ENCODE measurements at regions not wholly inside any gene's neighbourhood (a gene's known extent, or its start where the extent isn't known, plus 50 kb on each side); places are given as distances from the start of the nearest gene placed in this dataset.

DNA sequence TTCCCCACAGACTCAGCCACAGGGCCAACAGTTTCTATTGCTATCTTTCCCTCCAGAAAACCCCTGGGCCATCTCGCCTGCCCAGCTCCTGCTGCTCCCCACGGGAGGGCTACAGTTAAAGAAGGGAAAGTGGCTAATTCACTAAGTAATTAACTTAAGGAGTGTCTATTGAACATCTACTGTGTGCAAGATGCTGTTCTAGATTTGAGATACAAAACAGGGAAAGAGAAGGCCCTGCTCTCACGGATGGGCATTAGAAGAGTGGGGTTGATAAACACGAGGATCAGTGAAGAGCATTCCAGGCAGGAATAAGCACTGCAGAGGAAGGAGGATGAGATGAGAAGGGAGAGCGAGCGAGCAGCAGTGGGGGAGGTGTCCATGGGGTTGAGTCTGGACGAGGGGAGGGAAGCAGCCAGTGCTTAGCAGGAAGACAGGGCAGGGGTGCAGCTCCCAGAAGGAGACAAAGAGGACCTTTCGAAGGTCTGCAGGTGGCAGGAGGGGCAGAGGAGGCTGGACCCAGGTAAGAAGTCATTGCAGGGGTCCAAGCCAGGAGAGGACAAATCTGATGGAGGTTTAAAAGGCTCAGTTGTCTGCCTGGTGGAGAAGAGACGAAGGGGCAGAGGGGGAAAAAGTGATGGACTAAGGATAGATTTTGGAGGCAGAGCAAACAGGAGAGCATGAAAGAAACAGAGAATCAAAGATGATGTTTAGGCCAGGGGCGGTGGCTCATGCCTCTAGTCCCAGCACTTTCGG is 64.7 kb downstream of the KLF15 start:
- no peaks in the 10 kb centered on the region for H3K36me3 ChIP-seq
- TF ChIP-seq, protein P1, sequence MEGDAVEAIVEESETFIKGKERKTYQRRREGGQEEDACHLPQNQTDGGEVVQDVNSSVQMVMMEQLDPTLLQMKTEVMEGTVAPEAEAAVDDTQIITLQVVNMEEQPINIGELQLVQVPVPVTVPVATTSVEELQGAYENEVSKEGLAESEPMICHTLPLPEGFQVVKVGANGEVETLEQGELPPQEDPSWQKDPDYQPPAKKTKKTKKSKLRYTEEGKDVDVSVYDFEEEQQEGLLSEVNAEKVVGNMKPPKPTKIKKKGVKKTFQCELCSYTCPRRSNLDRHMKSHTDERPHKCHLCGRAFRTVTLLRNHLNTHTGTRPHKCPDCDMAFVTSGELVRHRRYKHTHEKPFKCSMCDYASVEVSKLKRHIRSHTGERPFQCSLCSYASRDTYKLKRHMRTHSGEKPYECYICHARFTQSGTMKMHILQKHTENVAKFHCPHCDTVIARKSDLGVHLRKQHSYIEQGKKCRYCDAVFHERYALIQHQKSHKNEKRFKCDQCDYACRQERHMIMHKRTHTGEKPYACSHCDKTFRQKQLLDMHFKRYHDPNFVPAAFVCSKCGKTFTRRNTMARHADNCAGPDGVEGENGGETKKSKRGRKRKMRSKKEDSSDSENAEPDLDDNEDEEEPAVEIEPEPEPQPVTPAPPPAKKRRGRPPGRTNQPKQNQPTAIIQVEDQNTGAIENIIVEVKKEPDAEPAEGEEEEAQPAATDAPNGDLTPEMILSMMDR (IDR thresholded peaks at IDR 0.05), result no peak
- H3K9me3 ChIP-seq, result no peaks in the 10 kb centered on the region
- no peak overlapping the region for H3K4me3 ChIP-seq
- no peak for DNase-seq
- intact Hi-C loops (cut with DNase I), result no loop called here
- peaks cover 15% of the 10 kb centered on the region for H3K27me3 ChIP-seq
- H3K27ac ChIP-seq, result no peak overlapping the region
- no peak overlapping the region for H3K9ac ChIP-seq (ENCODE audit: low read depth in 2 of 2, low read length in 2 of 2)
- H3K4me1 ChIP-seq, result peaks cover 5% of the 10 kb centered on the region

DNA sequence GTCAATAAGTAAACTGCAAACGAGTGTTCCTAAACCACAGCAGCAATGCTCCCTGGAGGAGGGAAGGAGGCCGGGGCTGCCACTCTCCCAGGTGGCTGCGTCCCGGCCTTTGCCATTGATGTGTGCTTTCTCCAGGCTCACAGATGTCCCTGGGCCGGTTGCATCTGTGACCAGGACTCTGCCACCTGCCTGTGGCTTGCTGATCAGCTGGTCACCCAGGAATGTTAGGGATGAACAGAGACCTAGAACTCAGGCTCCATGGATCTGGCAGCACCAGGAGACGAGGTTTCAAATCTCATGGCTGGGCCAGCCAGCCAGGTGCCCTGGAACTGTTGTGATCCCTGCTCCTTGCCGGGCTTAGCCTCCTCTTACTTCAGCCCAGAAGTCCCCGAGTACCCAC is 65.7 kb downstream of the KLF15 start:
- DNase-seq, result no peak
- Histone ChIP-seq H3K27ac (no peak overlapping the region), H3K4me3 (no peak overlapping the region), H3K27me3 (peaks cover 19% of the 10 kb centered on the region), H3K9ac (ENCODE audit: low read depth in 2 of 2, low read length in 2 of 2) (no peak overlapping the region), H3K36me3 (no peaks in the 10 kb centered on the region), H3K4me1 (peaks cover 5% of the 10 kb centered on the region), H3K9me3 (no peaks in the 10 kb centered on the region)
- intact Hi-C loops (cut with DNase I), result no loop called here
- TF ChIP-seq, protein P1 (IDR thresholded peaks at IDR 0.05), result no peak

DNA sequence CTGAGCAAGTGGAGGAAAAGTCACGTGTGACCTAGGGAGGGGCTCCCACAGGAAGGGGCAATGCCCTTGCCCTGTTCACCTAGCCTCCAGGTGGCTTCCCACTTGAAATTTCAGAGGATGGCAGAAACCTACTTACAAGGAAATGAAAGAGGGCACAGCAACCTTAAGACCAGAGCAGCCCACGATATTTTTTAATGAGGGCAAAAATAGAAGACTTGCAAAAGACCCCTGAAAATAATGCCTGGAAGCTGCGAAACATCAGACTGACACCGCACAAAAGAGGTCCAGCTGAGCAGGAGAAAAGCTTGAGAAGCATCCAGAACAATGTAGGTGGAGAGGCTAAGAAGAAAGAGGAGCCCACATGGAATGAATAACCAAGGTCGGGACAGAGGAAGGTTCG is 66.1 kb downstream of the KLF15 start:
- intact Hi-C loops (cut with DNase I), result no loop called here
- H3K4me3 ChIP-seq, result no peak overlapping the region
- peaks cover 5% of the 10 kb centered on the region for H3K4me1 ChIP-seq
- no peaks in the 10 kb centered on the region for H3K36me3 ChIP-seq
- DNase-seq, result no peak
- H3K9ac ChIP-seq (ENCODE audit: low read depth in 2 of 2, low read length in 2 of 2), result no peak overlapping the region
- H3K27ac ChIP-seq, result no peak overlapping the region
- peaks cover 19% of the 10 kb centered on the region for H3K27me3 ChIP-seq
- TF ChIP-seq, protein P1 (IDR thresholded peaks at IDR 0.05), result no peak
- no peaks in the 10 kb centered on the region for H3K9me3 ChIP-seq

DNA sequence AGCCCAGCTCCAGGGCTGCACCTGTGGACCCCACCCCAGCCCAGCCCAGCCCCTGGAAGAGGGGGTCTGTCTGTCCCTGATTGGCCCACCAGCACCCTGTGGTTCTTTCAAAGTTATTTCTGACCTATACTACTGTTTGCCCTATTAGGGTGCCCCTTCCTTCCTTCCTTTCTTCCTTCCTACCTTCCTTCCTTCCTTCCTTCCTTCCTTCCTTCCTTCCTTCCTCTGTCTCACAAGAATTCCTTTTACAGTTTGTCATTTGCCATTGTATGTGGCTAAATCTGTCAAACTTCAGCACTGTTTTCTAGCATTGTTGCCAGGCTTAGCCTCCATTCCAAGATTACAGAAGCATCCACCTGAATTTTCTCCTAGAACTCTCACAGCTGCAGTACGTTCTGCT is 66.9 kb downstream of the KLF15 start:
- Histone ChIP-seq H3K36me3 (no peaks in the 10 kb centered on the region), H3K4me1 (peaks cover 5% of the 10 kb centered on the region), H3K9me3 (no peaks in the 10 kb centered on the region), H3K4me3 (no peak overlapping the region), H3K27me3 (peaks cover 19% of the 10 kb centered on the region), H3K9ac (ENCODE audit: low read depth in 2 of 2, low read length in 2 of 2) (no peak overlapping the region), H3K27ac (no peak overlapping the region)
- DNase-seq, result no peak
- TF ChIP-seq, protein P1 (IDR thresholded peaks at IDR 0.05), result no peak
- intact Hi-C loops (cut with DNase I), result no loop called here

DNA sequence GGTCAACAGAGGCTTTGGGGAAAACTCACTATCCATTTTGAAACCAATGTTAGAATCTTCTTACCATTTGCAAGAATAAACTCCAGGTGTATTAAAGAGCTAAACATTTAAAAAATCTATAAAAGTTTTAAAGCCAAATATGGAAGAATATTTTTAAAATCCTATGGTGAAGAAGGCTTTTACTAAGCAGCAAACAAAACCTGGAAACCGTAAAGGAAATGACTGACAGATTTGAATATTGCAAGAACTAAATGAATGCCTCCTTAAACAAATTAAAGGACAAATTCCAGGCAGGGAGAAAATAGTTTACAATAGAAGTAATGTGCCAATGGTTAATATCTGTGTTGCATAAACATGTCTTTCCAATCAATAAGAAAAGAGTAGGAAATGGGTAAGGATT is 68.1 kb downstream of the KLF15 start:
- no peak for DNase-seq
- no peaks in the 10 kb centered on the region for H3K36me3 ChIP-seq
- H3K4me1 ChIP-seq, result peaks cover 5% of the 10 kb centered on the region
- intact Hi-C loops (cut with DNase I), result no loop called here
- TF ChIP-seq, protein P1 (IDR thresholded peaks at IDR 0.05), result no peak
- no peak overlapping the region for H3K4me3 ChIP-seq
- no peaks in the 10 kb centered on the region for H3K9me3 ChIP-seq
- H3K27ac ChIP-seq, result no peak overlapping the region
- no peak overlapping the region for H3K9ac ChIP-seq (ENCODE audit: low read depth in 2 of 2, low read length in 2 of 2)
- peaks cover 19% of the 10 kb centered on the region for H3K27me3 ChIP-seq
